ENCODE measurements at regions not wholly inside any gene's neighbourhood (a gene's known extent, or its start where the extent isn't known, plus 50 kb on each side); places are given as distances from the start of the nearest gene placed in this dataset.
A peak's percentile ranks its signal among the peaks of the same experiment; 100 is the strongest.

DNA sequence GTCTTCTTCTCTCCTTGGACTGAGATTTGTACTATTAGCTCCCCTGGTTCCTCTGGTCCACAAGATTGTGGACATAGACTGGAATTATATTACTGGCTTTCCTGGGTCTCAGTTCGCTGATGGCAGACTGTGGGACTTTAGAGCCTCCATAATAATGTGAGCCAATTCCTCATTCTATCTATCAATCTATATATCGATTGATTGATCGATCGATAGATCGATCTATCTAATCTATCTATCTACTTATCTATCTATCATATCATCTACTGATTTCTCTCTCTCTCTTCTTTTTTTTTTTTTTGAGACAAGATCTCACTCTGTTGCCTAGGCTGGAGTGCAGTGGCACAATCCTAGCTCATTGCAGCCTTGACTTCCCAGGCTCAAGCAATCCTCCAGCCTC is 51.5 kb upstream of the DDR1 start:
- no peak overlapping the region for H3K27ac Mint-ChIP-seq
- intact Hi-C loops (cut with micrococcal nuclease), result no loop called here
- no peak for DNase-seq (ENCODE audit: low spot score)
- H3K4me1 Mint-ChIP-seq (ENCODE audit: low read depth), result peaks cover 57% of the 10 kb centered on the region
- no peaks in the 10 kb centered on the region for H3K27me3 Mint-ChIP-seq (ENCODE audit: insufficient read depth)
- no peaks in the 10 kb centered on the region for H3K9me3 Mint-ChIP-seq
- H3K36me3 Mint-ChIP-seq (ENCODE audit: low read depth), result peaks cover 4% of the 10 kb centered on the region
- no peak overlapping the region for H3K4me3 Mint-ChIP-seq

DNA sequence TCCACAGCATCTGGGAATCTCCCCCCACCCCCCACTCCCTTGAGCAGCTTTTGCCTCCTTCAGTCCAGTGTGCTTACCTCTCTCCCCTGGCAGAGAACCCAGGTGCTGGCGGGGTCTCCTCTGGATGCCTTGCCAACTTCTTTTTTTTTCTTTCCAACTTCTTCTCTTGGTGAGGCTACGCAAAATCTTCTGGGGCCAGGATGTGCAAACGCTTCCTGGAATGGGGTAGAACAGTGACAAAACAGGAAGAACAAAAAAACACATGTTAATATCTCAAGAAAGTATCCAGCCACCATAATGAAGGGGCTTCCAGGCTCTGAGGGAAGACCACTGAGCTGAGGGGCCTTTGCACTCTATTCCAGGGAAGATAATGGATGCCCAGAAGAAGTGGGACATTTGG is 53.9 kb upstream of the DDR1 start:
- Mint-ChIP-seq H3K27ac (peak overlapping the region; percentile 98), H3K36me3 (ENCODE audit: low read depth) (peaks cover 8% of the 10 kb centered on the region), H3K9me3 (no peaks in the 10 kb centered on the region), H3K27me3 (ENCODE audit: insufficient read depth) (no peaks in the 10 kb centered on the region), H3K4me3 (peak overlapping the region; percentile 96), H3K4me1 (ENCODE audit: low read depth) (peaks cover 68% of the 10 kb centered on the region)
- intact Hi-C loops (cut with micrococcal nuclease), result no loop called here
- DNase-seq (ENCODE audit: low spot score), result no peak

DNA sequence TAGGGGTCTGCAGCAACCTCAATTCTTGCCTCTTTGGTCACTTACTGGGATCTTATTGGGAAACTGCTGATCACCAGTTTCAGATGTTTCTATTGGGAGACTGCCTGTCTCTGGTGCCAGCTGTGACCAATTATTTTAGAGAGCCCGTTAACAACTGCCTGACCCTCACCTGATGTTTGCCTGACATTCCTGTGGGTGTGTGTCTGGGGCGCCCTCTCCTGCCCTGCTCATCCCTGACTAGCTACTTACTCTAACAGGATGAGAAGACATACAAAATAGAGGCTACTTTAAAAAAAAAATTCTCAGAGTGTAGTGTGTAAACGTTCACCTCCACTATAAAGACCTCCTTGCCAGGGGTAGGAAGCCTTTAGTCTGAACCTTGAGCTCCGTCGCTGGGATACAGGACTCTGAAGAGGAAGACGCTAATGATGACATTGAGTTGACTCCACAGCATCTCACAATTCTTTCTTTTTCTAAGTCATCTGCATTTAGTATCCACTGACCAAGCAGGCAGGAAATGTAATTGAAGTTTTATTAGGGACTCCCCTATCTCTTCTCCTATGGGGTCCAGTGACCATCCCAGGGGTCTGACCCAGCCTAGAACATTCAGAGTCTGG is 54.6 kb upstream of the DDR1 start:
- intact Hi-C loops (cut with micrococcal nuclease), result loop anchor here (2.0 kb wide), 1 partner anchor 249 kb away; no protein-coding TSS in a partner anchor
- Mint-ChIP-seq H3K4me1 (ENCODE audit: low read depth) (peaks cover 64% of the 10 kb centered on the region), H3K9me3 (no peaks in the 10 kb centered on the region), H3K27me3 (ENCODE audit: insufficient read depth) (no peaks in the 10 kb centered on the region), H3K4me3 (peak overlapping the region; percentile 96), H3K36me3 (ENCODE audit: low read depth) (peaks cover 10% of the 10 kb centered on the region), H3K27ac (peak overlapping the region; percentile 98)
- DNase-seq (ENCODE audit: low spot score), result no peak

DNA sequence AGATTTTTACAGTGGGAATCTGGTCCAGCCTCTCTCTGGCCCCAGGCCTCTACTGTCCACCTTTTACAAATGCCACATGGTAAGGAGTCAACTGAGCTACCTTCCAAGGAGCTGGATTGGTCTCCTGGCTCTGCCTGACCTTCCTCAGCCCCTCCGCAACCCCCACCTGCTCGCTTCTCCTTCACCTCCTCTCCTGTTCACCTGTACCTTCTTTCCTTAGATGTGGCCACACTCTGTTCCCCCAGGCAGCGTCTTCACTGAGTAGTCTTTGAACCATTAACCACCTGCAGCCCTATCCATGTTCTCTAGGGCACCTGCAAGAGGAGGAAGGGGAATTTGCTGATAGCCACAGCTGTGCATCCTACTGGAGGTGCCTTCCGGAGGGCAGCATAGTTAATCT is 55.3 kb upstream of the DDR1 start:
- Mint-ChIP-seq H3K27ac (peak overlapping the region; percentile 98), H3K4me3 (peak overlapping the region; percentile 96), H3K36me3 (ENCODE audit: low read depth) (peaks cover 16% of the 10 kb centered on the region), H3K4me1 (ENCODE audit: low read depth) (peaks cover 61% of the 10 kb centered on the region), H3K27me3 (ENCODE audit: insufficient read depth) (no peaks in the 10 kb centered on the region), H3K9me3 (no peaks in the 10 kb centered on the region)
- intact Hi-C loops (cut with micrococcal nuclease), result loop anchor here (2.0 kb wide), 1 partner anchor 250 kb away; no protein-coding TSS in a partner anchor
- DNase-seq (ENCODE audit: low spot score), result no peak

DNA sequence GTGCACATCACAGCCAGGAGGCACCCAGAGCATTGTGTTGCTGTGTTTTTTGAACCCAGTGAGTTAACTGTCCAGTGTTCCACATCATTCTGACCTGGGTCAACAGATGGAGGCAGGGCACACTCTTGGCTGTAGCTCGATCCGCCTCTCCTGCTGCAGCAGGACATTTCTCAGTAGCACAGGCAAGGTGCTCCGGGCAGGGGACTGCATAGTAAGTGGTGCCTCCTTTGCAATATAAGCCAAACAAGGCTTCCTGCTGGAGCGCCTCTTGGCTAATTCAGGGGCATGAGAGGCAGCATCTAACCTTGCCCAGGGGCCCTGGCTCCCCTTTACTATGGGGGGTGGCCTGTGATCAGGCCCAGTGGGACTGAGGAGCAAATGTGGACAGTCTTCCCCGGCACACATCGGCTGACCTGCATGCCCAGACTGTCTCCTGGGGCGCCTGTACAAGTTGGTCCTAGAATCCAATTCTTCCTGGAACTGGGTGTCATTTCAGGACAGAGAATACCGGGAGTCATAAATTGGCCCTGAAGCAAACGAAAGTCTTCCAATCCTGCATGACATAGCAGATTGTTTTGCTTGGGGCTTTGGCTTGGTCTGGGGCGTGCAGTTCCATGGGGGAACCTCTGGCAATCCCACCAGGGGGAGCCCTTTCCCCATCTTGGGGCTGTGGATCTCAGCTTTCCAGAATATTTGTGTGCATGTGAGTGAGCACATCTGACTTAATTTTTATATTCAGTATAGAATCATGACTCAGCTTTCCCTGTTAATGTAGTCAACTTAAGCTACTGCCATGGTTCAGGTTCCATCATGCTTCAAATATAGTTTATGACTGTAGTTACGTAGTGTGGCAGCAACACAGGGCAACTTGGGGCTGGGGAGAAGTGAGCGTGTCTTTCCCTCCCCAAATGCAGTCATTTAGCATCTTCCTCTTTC is 56.0 kb upstream of the DDR1 start:
- H3K27me3 Mint-ChIP-seq (ENCODE audit: insufficient read depth), result no peaks in the 10 kb centered on the region
- peak; percentile 66 for DNase-seq (ENCODE audit: low spot score)
- peaks cover 18% of the 10 kb centered on the region for H3K36me3 Mint-ChIP-seq (ENCODE audit: low read depth)
- peak overlapping the region; percentile 98 for H3K27ac Mint-ChIP-seq
- H3K4me3 Mint-ChIP-seq, result peak overlapping the region; percentile 96
- no peaks in the 10 kb centered on the region for H3K9me3 Mint-ChIP-seq
- intact Hi-C loops (cut with micrococcal nuclease), result loop anchor here (1.0 to 2.0 kb wide), 6 partner anchors 9 to 259 kb away; partner anchors contain the start of genes GTF2H4 and VARS2
- peaks cover 65% of the 10 kb centered on the region for H3K4me1 Mint-ChIP-seq (ENCODE audit: low read depth)

DNA sequence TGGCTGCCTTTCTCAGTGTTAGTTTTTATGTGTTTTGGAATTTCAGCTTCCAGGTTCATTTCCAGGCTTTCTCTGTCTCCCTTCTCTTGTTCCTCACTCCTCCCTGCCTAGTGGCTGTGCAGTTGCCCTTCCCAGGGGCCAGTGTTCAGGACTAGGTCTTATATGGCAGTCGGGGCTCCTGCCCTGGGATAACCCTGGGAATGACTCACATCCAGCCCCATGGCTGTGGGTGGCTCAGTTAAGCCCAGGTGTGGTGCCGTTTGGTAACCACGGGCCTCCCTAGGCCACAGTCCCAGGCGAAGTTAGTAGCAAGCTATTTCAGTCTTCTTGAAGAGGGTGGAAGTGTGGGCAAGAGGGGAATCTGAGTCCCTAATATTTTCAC is 57.4 kb upstream of the DDR1 start:
- Mint-ChIP-seq H3K4me3 (peak overlapping the region; percentile 8), H3K27ac (peak overlapping the region; percentile 2), H3K36me3 (ENCODE audit: low read depth) (peaks cover 24% of the 10 kb centered on the region), H3K4me1 (ENCODE audit: low read depth) (peaks cover 74% of the 10 kb centered on the region), H3K9me3 (no peaks in the 10 kb centered on the region), H3K27me3 (ENCODE audit: insufficient read depth) (no peaks in the 10 kb centered on the region)
- no peak for DNase-seq (ENCODE audit: low spot score)
- intact Hi-C loops (cut with micrococcal nuclease), result no loop called here

DNA sequence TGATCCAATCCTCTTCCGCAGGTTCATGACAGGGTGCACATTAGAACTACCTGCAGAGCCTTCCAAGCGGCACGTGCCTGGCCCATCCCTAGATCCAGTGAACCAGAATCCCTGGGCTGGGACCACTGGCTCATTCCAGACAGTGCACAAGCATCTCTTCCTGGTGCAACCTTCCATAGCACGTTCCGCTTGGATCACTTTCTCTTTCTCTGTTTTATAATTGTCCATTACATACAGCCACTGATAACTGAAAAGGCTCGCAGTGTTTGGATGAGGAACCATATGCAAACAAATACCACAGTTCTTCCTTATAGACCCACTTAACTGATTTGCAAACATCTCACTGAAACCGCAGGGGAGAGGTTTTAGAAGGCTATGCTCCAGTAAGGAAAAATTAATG is 59.6 kb upstream of the DDR1 start:
- intact Hi-C loops (cut with micrococcal nuclease), result loop anchor here (5.0 kb wide), 1 partner anchor 37 kb away; no protein-coding TSS in a partner anchor
- Mint-ChIP-seq H3K4me3 (no peak overlapping the region), H3K27ac (no peak overlapping the region), H3K27me3 (ENCODE audit: insufficient read depth) (no peaks in the 10 kb centered on the region), H3K4me1 (ENCODE audit: low read depth) (peaks cover 70% of the 10 kb centered on the region), H3K9me3 (no peaks in the 10 kb centered on the region), H3K36me3 (ENCODE audit: low read depth) (peaks cover 32% of the 10 kb centered on the region)
- no peak for DNase-seq (ENCODE audit: low spot score)

DNA sequence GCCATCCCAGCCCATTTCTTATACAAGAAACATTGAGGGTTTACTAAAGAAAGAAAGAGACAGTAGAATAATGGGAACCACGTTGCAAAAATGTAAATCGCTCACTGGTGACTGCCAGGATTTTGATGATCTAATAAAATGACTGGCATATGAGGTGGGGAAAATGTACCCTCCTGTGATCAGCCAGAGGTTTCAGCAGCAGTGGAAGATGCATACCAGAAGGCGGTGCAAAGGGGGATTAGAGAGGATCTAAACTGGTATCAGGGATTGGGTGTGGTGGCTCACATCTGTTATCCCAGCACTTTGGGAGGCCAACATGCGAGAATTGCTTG is 60.8 kb upstream of the DDR1 start:
- Mint-ChIP-seq H3K27ac (no peak overlapping the region), H3K4me3 (no peak overlapping the region), H3K27me3 (ENCODE audit: insufficient read depth) (no peaks in the 10 kb centered on the region), H3K4me1 (ENCODE audit: low read depth) (peaks cover 71% of the 10 kb centered on the region), H3K9me3 (peaks cover 1% of the 10 kb centered on the region), H3K36me3 (ENCODE audit: low read depth) (peaks cover 41% of the 10 kb centered on the region)
- intact Hi-C loops (cut with micrococcal nuclease), result loop anchor here (5.0 kb wide), 1 partner anchor 36 kb away; no protein-coding TSS in a partner anchor
- DNase-seq (ENCODE audit: low spot score), result no peak

DNA sequence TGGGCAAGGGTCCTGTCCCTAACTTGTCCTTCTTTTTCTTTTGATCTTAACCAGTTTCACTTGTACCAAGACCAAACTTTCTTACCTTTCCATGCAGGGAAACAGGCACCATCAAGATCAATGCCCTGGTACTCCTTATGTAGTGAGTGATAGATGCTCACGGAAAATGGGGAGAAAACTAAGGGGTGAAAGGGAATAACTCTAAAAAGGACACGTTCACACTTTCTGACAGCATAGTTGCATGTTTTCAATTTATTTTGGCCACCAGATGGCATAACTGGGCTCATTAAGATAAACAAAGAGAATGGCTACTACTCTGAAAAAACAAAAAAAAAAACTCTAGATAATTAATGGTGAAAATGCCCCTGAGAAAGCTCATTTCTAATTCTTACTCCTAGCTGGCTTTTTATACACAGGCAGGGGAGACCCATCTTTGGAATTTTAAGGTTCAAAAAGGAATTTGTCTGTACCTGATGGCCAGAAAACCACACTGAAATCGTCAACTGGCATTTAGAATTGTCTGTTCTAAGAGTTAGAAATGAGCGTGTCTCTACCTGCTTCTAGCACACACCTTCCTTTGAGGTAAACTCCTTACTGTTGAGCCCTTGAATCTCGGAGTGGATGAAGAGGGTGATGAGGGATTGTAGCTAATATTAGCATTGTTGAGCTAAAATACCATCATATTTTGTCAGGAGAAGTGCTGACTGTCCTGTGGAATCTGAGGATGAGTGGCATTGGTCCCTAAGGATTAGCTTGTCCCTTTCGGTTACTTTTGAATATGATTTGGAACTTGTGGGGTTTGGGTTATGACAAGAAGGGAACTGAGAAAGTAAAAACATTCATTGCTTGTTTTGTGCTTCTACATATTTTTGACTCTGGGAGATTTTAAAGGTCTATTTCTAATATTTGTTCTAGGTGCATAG is 62.2 kb upstream of the DDR1 start:
- Mint-ChIP-seq H3K36me3 (ENCODE audit: low read depth) (peaks cover 51% of the 10 kb centered on the region), H3K27ac (peak overlapping the region; percentile 29), H3K4me1 (ENCODE audit: low read depth) (peaks cover 71% of the 10 kb centered on the region), H3K27me3 (ENCODE audit: insufficient read depth) (no peaks in the 10 kb centered on the region), H3K9me3 (peaks cover 6% of the 10 kb centered on the region), H3K4me3 (no peak overlapping the region)
- DNase-seq (ENCODE audit: low spot score), result no peak
- intact Hi-C loops (cut with micrococcal nuclease), result loop anchor here (1.0 to 5.0 kb wide), 2 partner anchors 35 to 55 kb away; no protein-coding TSS in a partner anchor

DNA sequence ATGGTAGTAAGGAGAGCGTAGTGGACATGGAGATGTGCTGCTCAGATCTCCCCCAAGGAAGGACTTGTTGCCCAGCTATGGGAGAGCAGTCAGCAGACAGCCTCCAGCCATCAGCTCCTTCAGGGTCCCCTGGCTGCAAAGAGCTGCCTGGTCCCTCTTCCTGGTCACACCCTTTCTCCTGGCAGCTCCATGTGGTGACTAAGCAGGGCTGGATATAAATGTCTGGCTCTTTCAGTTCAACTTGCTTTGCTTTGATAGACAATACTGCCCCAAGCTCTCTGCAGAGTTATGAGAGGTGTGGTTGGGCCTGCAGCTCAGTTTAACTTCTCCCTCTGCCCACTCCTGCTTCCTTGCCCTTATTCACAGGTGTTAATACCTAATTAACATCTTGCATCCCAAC is 64.1 kb upstream of the DDR1 start:
- H3K9me3 Mint-ChIP-seq, result peaks cover 12% of the 10 kb centered on the region
- H3K4me3 Mint-ChIP-seq, result peak overlapping the region; percentile 43
- peak overlapping the region; percentile 98 for H3K27ac Mint-ChIP-seq
- H3K4me1 Mint-ChIP-seq (ENCODE audit: low read depth), result peaks cover 73% of the 10 kb centered on the region
- H3K36me3 Mint-ChIP-seq (ENCODE audit: low read depth), result peaks cover 53% of the 10 kb centered on the region
- intact Hi-C loops (cut with micrococcal nuclease), result loop anchor here (5.0 kb wide), 1 partner anchor 33 kb away; no protein-coding TSS in a partner anchor
- DNase-seq (ENCODE audit: low spot score), result no peak
- no peaks in the 10 kb centered on the region for H3K27me3 Mint-ChIP-seq (ENCODE audit: insufficient read depth)

DNA sequence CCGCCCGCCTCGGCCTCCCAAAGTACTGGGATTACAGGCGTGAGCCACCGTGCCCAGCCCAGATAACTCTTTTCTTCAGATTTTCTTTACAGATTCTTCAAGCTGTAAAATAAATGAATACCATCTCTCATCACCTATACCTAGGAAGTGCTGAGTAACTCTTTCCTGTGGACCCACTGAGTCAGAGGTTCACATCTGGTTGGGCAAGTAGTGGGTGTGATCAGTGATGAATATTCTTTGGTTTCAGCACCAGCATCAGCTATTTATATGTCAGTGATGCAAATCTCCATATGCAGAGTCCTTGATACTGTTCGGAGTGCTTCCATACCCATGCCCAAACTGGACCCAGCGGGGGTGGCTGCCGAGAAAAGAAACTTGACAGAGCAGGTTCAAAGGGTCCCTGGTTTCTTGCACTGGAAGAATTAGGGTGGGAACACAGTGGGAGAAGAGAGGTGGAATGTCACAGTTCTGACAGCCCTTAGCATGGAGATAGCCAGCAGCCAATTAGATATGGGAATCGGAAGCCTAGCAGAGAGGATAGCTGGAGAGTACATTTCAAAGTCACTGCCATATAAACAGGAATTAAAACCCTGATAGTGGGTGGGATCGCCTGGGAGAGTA is 64.9 kb upstream of the DDR1 start:
- H3K4me3 Mint-ChIP-seq, result peak overlapping the region; percentile 43
- DNase-seq (ENCODE audit: low spot score), result no peak
- H3K27ac Mint-ChIP-seq, result peak overlapping the region; percentile 98
- intact Hi-C loops (cut with micrococcal nuclease), result loop anchor here (1.0 kb wide), 4 partner anchors 9 to 140 kb away; no protein-coding TSS in a partner anchor
- peaks cover 51% of the 10 kb centered on the region for H3K36me3 Mint-ChIP-seq (ENCODE audit: low read depth)
- peaks cover 75% of the 10 kb centered on the region for H3K4me1 Mint-ChIP-seq (ENCODE audit: low read depth)
- peaks cover 14% of the 10 kb centered on the region for H3K9me3 Mint-ChIP-seq
- no peaks in the 10 kb centered on the region for H3K27me3 Mint-ChIP-seq (ENCODE audit: insufficient read depth)

DNA sequence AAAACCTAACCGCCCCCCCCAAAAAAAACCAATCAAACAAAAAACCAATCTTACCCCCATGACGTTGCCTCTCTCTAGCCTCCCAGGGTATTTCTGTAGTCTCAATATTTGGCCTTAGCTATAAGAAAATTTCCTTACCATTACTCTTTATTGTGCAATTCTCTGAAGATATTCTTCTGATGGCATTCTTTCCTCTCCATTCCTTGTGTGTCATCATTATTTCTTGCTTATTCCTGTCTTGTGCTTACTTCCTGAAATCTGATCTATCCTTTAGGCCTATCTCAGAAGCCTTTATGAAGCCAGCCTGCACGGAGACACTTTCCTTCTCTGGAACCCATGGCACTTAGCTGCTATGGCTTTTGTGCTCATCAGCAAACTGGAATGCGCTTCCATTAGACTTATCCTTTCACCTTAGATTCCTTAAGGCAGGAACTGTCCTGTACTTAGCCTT is 65.9 kb upstream of the DDR1 start:
- Mint-ChIP-seq H3K9me3 (peaks cover 14% of the 10 kb centered on the region), H3K4me1 (ENCODE audit: low read depth) (peaks cover 82% of the 10 kb centered on the region), H3K4me3 (peak overlapping the region; percentile 16), H3K36me3 (ENCODE audit: low read depth) (peaks cover 54% of the 10 kb centered on the region), H3K27me3 (ENCODE audit: insufficient read depth) (no peaks in the 10 kb centered on the region), H3K27ac (peak overlapping the region; percentile 98)
- intact Hi-C loops (cut with micrococcal nuclease), result no loop called here
- no peak for DNase-seq (ENCODE audit: low spot score)

Measured in activated T-helper 1 cell treated with anti-CD3 and anti-CD28 coated beads, Interleukin-12 subunit alpha, Interleukin-12 subunit beta, Interleukin-2, Interleukin-4 antibody, amounts not matched to agents 30 ng/mL and 10 ng/mL and 1 ng/mL, durations not matched to agents 14 hours and 24 hours and 36 hours (primary cell).